IMR-90 (cell line): ENCODE measurements at regions not wholly inside any gene's neighbourhood (a gene's known extent, or its start where the extent isn't known, plus 50 kb on each side); places are given as distances from the start of the nearest gene placed in this dataset.

Source experiments
- ATAC-seq: fragments of 200-7000 bp; cut with Tn5 transposase; 2 replicates; pipeline ENCODE4 v1.9.1; 2020; ENCODE audit warnings: low read depth, mild to moderate bottlenecking, moderate library complexity
- BruUV-seq: library from RNA; stranded (reverse); fragments of 400-500 nt; replicated peaks from 2 replicates; lab custom pipeline; 2021; lab: Mats Ljungman, UMichigan
- CTCF ChIA-PET: fragments of 300-600 bp; formaldehyde crosslinking; extraction: SDS; loops from one replicate; lab custom pipeline; 2021; ENCODE audit warnings: antibody characterized with exemption; lab: Yijun Ruan, JAX
- POLR2A ChIA-PET: fragments of 300-600 bp; sonication (Branson Sonifier 250); formaldehyde crosslinking; loops from one replicate; lab custom pipeline; 2022; ENCODE audit warnings: antibody characterized with exemption; ENCODE audit not compliant: unreplicated experiment; lab: Charles Lee
- DNase-seq: peaks from one replicate; pipeline ENCODE4 v3.0.0; 2013
- H2AFZ ChIP-seq: replicated peaks from 2 replicates; pipeline ENCODE3; 2013; ENCODE audit warnings: low read length, mild to moderate bottlenecking; ENCODE audit not compliant: poor library complexity
- H2AK5ac ChIP-seq: 2 replicates; pipeline ENCODE4 v1.6.1; 2013; ENCODE audit warnings: low read depth, low read length, inconsistent platforms
- H2AK9ac ChIP-seq: replicated peaks from 2 replicates; pipeline ENCODE3; 2013; ENCODE audit warnings: mild to moderate bottlenecking, low read depth, low read length, moderate library complexity; ENCODE audit not compliant: poor library complexity
- H2BK120ac ChIP-seq: 2 replicates; pipeline ENCODE4 v1.6.1; 2013; ENCODE audit warnings: low read depth, low read length, inconsistent platforms
- H2BK15ac ChIP-seq: 3 replicates; pipeline ENCODE4 v1.6.1; 2013; ENCODE audit warnings: low read depth, low read length, inconsistent platforms
- H2BK20ac ChIP-seq: 2 replicates; pipeline ENCODE4 v1.6.1; 2013; ENCODE audit warnings: low read depth, mild to moderate bottlenecking, inconsistent platforms, low read length, moderate library complexity
- H2BK5ac ChIP-seq: 2 replicates; pipeline ENCODE4 v1.6.1; 2013; ENCODE audit warnings: mild to moderate bottlenecking, low read depth, low read length, inconsistent platforms; ENCODE audit not compliant: poor library complexity, severe bottlenecking
- H3K14ac ChIP-seq: replicated peaks from 2 replicates; pipeline ENCODE4 v1.6.1; 2013; ENCODE audit warnings: low read depth, low read length, inconsistent platforms
- H3K18ac ChIP-seq: 2 replicates; pipeline ENCODE4 v1.6.1; 2013; ENCODE audit warnings: low read depth, low read length, control low read depth
- H3K23ac ChIP-seq: 2 replicates; pipeline ENCODE4 v1.6.1; 2013; ENCODE audit warnings: low read depth, low read length, inconsistent platforms
- H3K27ac ChIP-seq: 2 replicates; pipeline ENCODE4 v1.5.1; 2013; ENCODE audit warnings: mild to moderate bottlenecking, control low read depth, low read length; ENCODE audit not compliant: insufficient read depth
- H3K27me3 ChIP-seq: 2 replicates; pipeline ENCODE4 v1.6.1; 2013; ENCODE audit warnings: low read length; ENCODE audit not compliant: control insufficient read depth, insufficient read depth
- H3K36me3 ChIP-seq: 2 replicates; pipeline ENCODE4 v1.6.1; 2013; ENCODE audit warnings: low read length, mixed read lengths; ENCODE audit not compliant: control insufficient read depth, insufficient read depth
- H3K4ac ChIP-seq: 2 replicates; pipeline ENCODE4 v1.6.1; 2013; ENCODE audit warnings: low read depth, low read length, inconsistent platforms
- H3K4me1 ChIP-seq: 2 replicates; pipeline ENCODE4 v1.6.1; 2013; ENCODE audit warnings: low read length, mixed read lengths; ENCODE audit not compliant: control insufficient read depth, insufficient read depth
- H3K4me2 ChIP-seq: 2 replicates; pipeline ENCODE4 v1.6.1; 2013; ENCODE audit warnings: low read depth, mild to moderate bottlenecking, control low read depth, low read length, moderate library complexity
- H3K4me3 ChIP-seq: 2 replicates; pipeline ENCODE4 v1.5.1; 2013; ENCODE audit warnings: low read depth, mild to moderate bottlenecking, control low read depth, low read length, moderate library complexity; ENCODE audit not compliant: insufficient read depth
- H3K56ac ChIP-seq: 2 replicates; pipeline ENCODE4 v1.6.1; 2013; ENCODE audit warnings: low read length, inconsistent platforms; ENCODE audit not compliant: insufficient read depth; ENCODE audit errors: extremely low read depth
- H3K79me1 ChIP-seq, 2 experiments: 2 replicates each; pipeline ENCODE4 v1.6.1; 2013; ENCODE audit warnings: low read length in 2 of 2, inconsistent platforms in 1 of 2, low read depth in 1 of 2
- H3K9ac ChIP-seq: 2 replicates; pipeline ENCODE4 v1.6.1; 2013; ENCODE audit warnings: low read depth, low read length, control low read depth
- H3K9me1 ChIP-seq: 2 replicates; pipeline ENCODE4 v1.6.1; 2013; ENCODE audit warnings: low read length, inconsistent platforms; ENCODE audit not compliant: insufficient read depth
- H3K9me3 ChIP-seq: 2 replicates; pipeline ENCODE4 v1.6.1; 2013; ENCODE audit warnings: low read length; ENCODE audit not compliant: control insufficient read depth, insufficient read depth
- H4K20me1 ChIP-seq: 2 replicates; pipeline ENCODE4 v1.6.1; 2013; ENCODE audit warnings: low read length, inconsistent platforms; ENCODE audit not compliant: insufficient read depth
- H4K5ac ChIP-seq: 2 replicates; pipeline ENCODE4 v1.6.1; 2013; ENCODE audit warnings: mild to moderate bottlenecking, low read depth, low read length, control low read depth
- H4K8ac ChIP-seq, 2 experiments: 2 replicates each; pipeline ENCODE4 v1.6.1; 2013; ENCODE audit warnings: low read depth in 2 of 2, low read length in 2 of 2, control low read depth in 1 of 2, inconsistent platforms in 1 of 2
- H4K91ac ChIP-seq: 2 replicates; pipeline ENCODE4 v1.6.1; 2013; ENCODE audit warnings: low read depth, low read length, inconsistent platforms; ENCODE audit not compliant: insufficient read depth
- BHLHE40 ChIP-seq: fragments of 150-350 bp; IDR thresholded peaks from 2 replicates; pipeline ENCODE4 v1.6.1; 2016; ENCODE audit warnings: mild to moderate bottlenecking, low read depth, low read length
- CEBPB ChIP-seq: IDR thresholded peaks from 2 replicates; pipeline ENCODE4 v1.6.1; 2012; ENCODE audit warnings: low read depth, low read length, improper control_type of control experiment
- CTCF ChIP-seq: conservative IDR thresholded peaks from 2 replicates; pipeline ENCODE4 v1.5.1; 2012; ENCODE audit warnings: mild to moderate bottlenecking, low read depth, low read length, improper control_type of control experiment
- ELK1 ChIP-seq: fragments of 150-350 bp; IDR thresholded peaks from 2 replicates; pipeline ENCODE4 v1.6.1; 2016; ENCODE audit warnings: low read depth, mild to moderate bottlenecking, low read length, moderate library complexity, borderline replicate concordance
- FOS ChIP-seq: fragments of 150-350 bp; IDR thresholded peaks from 2 replicates; pipeline ENCODE4 v1.6.1; 2016; ENCODE audit warnings: low read depth, low read length
- MAFK ChIP-seq: IDR thresholded peaks from 2 replicates; pipeline ENCODE4 v1.6.1; 2012; ENCODE audit warnings: low read depth, low read length, improper control_type of control experiment
- MAZ ChIP-seq: IDR thresholded peaks from 2 replicates; pipeline ENCODE4 v1.6.1; 2012; ENCODE audit warnings: low read depth, mild to moderate bottlenecking, low read length, improper control_type of control experiment, moderate library complexity, borderline replicate concordance
- MXI1 ChIP-seq: IDR thresholded peaks from 2 replicates; pipeline ENCODE4 v1.6.1; 2012; ENCODE audit warnings: low read depth, mild to moderate bottlenecking, low read length, moderate library complexity, borderline replicate concordance
- NFE2L2 ChIP-seq: fragments of 150-350 bp; IDR thresholded peaks from 2 replicates; pipeline ENCODE4 v1.6.1; 2016; ENCODE audit warnings: low read depth, mild to moderate bottlenecking, low read length
- POLR2A ChIP-seq: IDR thresholded peaks from 2 replicates; pipeline ENCODE4 v1.6.1; 2012; ENCODE audit warnings: mild to moderate bottlenecking, low read depth, low read length
- RCOR1 ChIP-seq: IDR thresholded peaks from 2 replicates; pipeline ENCODE4 v1.6.1; 2012; ENCODE audit warnings: mild to moderate bottlenecking, low read length, improper control_type of control experiment; ENCODE audit not compliant: insufficient replicate concordance
- RFX5 ChIP-seq: IDR thresholded peaks from 2 replicates; pipeline ENCODE4 v1.8.0; 2012; ENCODE audit warnings: low read depth, mild to moderate bottlenecking, low read length, moderate library complexity
- USF2 ChIP-seq: fragments of 150-350 bp; IDR thresholded peaks from 2 replicates; pipeline ENCODE4 v1.6.1; 2017; ENCODE audit warnings: mild to moderate bottlenecking, antibody characterized with exemption, low read length, low read depth
- WGBS, 2 experiments: methylation state at CpG; one replicate each; pipeline versions ENCODE4 v1.1.5 to v1.1.7; 2013; ENCODE audit warnings: missing lambda C conversion rate in 2 of 2; ENCODE audit not compliant: insufficient read length in 1 of 2; ENCODE audit errors: extremely low coverage in 2 of 2; 5-methylcytosine and 5-hydroxymethylcytosine counted together
- dilution Hi-C: fragments of 300-500 bp; cut with HindIII; formaldehyde crosslinking; loops from one replicate; pipeline ENCODE4 v1.14.3; 2018; ENCODE audit warnings: low sequenced_read_pairs; ENCODE audit not compliant: unreplicated experiment
- in situ Hi-C: fragments of 300-500 bp; cut with MboI; formaldehyde crosslinking; loops from 3 replicates; pipeline ENCODE4 v1.14.3; 2019; ENCODE audit warnings: low sequenced_read_pairs, inconsistent platforms, mixed read lengths
- intact Hi-C: fragments of 100-400 bp; cut with micrococcal nuclease; formaldehyde crosslinking; loops from 2 replicates; pipeline ENCODE4 v1.10.0; 2022

- Histone ChIP-seq H3K4me3 (no peak overlapping the region), H3K56ac (no peak overlapping the region), H4K20me1 (no peaks in the 10 kb centered on the region), H3K79me1 (no peaks in the 10 kb centered on the region), H3K4ac (no peak overlapping the region), H2AK5ac (no peak overlapping the region), H2BK5ac (no peak overlapping the region), H4K5ac (no peak overlapping the region), H3K23ac (no peak overlapping the region), H2AK9ac (no peak overlapping the region), H2BK15ac (no peak overlapping the region), H3K14ac (no peak overlapping the region), H3K4me2 (no peak overlapping the region), H3K18ac (no peak overlapping the region), H3K9me3 (no peaks in the 10 kb centered on the region), H4K8ac (no peak overlapping the region), H3K27ac (no peak overlapping the region), H4K91ac (no peak overlapping the region), H2BK120ac (no peak overlapping the region), H3K27me3 (no peaks in the 10 kb centered on the region), H3K9ac (no peak overlapping the region), H2BK20ac (no peak overlapping the region), H3K36me3 (no peaks in the 10 kb centered on the region), H2AFZ (no peak overlapping the region), H3K4me1 (no peaks in the 10 kb centered on the region), H3K9me1 (no peaks in the 10 kb centered on the region)
- in situ Hi-C loops: no loop called here
- ChIA-PET CTCF (no interaction called here), POLR2A (no interaction called here)
- TF ChIP-seq RCOR1 (no peak), USF2 (no peak), MXI1 (no peak), MAFK (no peak), ELK1 (no peak), FOS (no peak), MAZ (no peak), NFE2L2 (no peak), POLR2A (no peak), RFX5 (no peak), CEBPB (no peak), BHLHE40 (no peak), CTCF (no peak)
- DNase-seq (no peak), ATAC-seq (no peak)
- intact Hi-C loops: no loop called here
- BruUV-seq: no TSS peak
- dilution Hi-C loops: no loop called here
- WGBS, 2 experiments: 63% methylated on average over 3 of the region's 8 CpGs; no CpG with 5 or more reads in 1 of the 2 experiments
These were observed 78.5 kb upstream of the CDC42BPA start for GRCh38 chr1:227396539-227397353.
